ENCODE measurements at regions not wholly inside any gene's neighbourhood (a gene's known extent, or its start where the extent isn't known, plus 50 kb on each side); places are given as distances from the start of the nearest gene placed in this dataset.
A peak's percentile ranks its signal among the peaks of the same experiment; 100 is the strongest.

DNA sequence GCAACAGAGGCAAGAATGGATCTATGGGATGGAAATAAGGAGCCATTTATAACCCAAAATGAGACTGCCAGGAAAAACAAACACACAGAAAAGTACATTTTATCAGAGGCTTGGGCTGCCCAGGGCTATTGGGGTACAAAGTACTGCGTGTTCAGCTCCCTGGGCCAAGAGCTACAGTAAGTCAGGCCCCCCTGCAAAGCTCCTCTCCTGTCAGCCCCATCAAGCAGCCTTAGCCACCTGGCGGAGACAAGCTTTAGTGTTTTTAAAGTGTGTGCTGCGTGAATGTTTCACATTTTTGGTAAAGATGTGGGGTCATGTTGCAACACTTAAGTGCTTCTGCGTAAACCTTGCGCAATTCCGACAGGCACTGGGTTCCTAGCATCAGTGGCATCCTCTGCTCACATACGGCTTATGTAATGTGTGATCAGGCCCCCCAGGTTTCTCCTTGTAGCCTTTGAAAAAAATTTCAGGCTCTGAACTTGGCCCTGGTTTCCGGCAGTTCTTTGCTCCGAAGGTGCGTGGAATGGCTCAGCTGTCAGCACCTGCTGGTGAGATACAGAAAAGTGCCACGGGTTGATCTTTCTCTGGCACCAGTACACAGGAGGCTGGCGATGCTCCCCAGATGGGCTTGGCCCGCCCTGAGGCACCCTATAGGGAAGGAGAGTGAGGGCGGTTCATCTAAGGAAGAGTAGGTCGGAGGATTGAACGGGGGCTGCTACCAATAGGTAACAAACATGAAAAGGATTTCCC lies 198.7 kb upstream of the EEA1 start:
- Mint-ChIP-seq H3K4me1 (peaks cover 11 to 23% (median 23%) of the 10 kb centered on the region in 3 donors), H3K9me3 (peaks cover 0 to 1% (median 0%) of the 10 kb centered on the region in 3 donors), H3K27ac (no peak overlapping the region), H3K4me3 (no peak overlapping the region), H3K36me3 (no peaks in the 10 kb centered on the region), H3K27me3 (no peaks in the 10 kb centered on the region)

DNA sequence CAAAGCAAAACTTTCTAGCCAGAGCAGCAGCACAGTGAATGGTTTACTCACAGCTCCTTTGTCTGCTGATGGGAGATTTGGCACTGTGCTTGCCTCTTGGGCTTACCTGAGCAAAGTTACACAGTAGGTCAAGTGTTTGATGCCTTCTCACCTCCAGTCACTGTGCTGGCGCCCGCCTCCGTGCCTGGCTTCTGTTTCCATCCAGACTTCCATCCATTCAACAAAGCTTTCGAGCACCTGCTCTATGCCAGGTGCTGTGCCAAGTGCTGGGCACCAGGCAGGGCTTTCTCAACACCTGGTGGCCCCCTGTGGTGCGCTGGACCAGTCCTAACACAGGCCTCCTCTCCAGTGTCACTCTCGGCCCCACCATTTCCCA lies 199.2 kb upstream of the EEA1 start:
- Mint-ChIP-seq H3K4me1 (peaks cover 11 to 25% (median 23%) of the 10 kb centered on the region in 3 donors), H3K27me3 (no peaks in the 10 kb centered on the region), H3K4me3 (no peak overlapping the region)

DNA sequence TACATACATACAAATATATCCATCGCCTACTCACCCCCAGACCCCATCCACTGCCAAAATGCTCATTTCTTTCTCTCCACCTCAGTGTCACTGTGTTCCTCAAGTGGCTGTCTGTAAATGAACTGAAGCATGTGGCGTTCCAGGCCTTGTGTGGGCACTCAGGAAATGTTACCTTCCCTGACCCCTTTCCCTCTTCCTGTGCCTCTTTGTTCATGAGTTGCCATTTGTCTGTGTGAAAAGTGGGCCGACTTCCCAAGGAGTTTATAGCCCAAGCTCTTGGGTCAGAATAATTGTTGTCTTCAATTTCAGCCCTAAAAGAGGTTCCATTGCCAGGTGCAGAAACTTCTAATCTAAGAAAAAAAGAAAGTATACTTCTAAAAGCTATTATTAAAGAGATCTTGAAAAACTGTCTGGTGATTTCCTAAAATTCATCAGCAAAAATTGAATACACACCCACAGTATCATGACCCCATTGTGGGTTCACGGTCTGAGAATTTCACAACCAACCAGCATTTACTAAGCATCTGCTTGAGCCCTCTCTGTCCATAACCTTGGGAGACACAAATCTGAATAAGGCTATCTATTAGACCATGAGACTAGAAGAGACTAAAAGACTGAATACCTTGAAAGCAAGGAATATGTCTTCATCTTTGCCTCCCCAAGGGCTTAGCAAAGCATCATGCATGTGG lies 201.4 kb upstream of the EEA1 start:
- peak overlapping the region in 1 of 3 donors; percentile 4 for H3K27ac Mint-ChIP-seq

More for the DNA sequence above, 199.2 kb upstream of the EEA1 start:
- Mint-ChIP-seq H3K36me3 (no peaks in the 10 kb centered on the region), H3K27ac (no peak overlapping the region), H3K9me3 (peaks cover 0 to 1% (median 0%) of the 10 kb centered on the region in 3 donors)

DNA sequence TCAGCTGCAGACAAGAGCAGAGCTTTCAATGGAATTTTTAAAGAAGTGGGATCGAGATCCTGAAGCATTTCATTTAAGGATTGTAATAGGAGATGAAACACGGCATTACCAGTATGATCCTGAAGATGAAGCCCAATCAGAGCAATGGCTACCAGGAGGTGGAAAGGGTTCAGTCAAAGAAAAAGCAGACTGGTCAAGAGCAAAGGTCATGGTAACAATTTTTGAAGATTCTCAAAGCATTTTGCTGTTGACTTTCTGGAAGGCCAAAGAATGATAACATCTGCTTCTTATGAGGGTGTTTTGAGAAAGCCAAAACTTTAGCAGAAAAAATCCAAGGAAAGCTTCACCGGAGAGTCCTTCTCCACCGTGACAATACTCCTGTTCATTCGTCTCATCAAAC lies 204.3 kb upstream of the EEA1 start:
- no peak overlapping the region for H3K27ac Mint-ChIP-seq
- no peaks in the 10 kb centered on the region for H3K27me3 Mint-ChIP-seq
- no peaks in the 10 kb centered on the region for H3K9me3 Mint-ChIP-seq
- no peaks in the 10 kb centered on the region for H3K36me3 Mint-ChIP-seq
- H3K4me1 Mint-ChIP-seq, result peaks cover 35 to 44% (median 39%) of the 10 kb centered on the region in 3 donors
- no peak overlapping the region for H3K4me3 Mint-ChIP-seq

More for the DNA sequence above, 201.4 kb upstream of the EEA1 start:
- no peaks in the 10 kb centered on the region for H3K36me3 Mint-ChIP-seq
- H3K9me3 Mint-ChIP-seq, result no peaks in the 10 kb centered on the region
- H3K4me1 Mint-ChIP-seq, result peaks cover 25 to 30% (median 28%) of the 10 kb centered on the region in 3 donors
- no peak overlapping the region for H3K4me3 Mint-ChIP-seq
- H3K27me3 Mint-ChIP-seq, result no peaks in the 10 kb centered on the region

DNA sequence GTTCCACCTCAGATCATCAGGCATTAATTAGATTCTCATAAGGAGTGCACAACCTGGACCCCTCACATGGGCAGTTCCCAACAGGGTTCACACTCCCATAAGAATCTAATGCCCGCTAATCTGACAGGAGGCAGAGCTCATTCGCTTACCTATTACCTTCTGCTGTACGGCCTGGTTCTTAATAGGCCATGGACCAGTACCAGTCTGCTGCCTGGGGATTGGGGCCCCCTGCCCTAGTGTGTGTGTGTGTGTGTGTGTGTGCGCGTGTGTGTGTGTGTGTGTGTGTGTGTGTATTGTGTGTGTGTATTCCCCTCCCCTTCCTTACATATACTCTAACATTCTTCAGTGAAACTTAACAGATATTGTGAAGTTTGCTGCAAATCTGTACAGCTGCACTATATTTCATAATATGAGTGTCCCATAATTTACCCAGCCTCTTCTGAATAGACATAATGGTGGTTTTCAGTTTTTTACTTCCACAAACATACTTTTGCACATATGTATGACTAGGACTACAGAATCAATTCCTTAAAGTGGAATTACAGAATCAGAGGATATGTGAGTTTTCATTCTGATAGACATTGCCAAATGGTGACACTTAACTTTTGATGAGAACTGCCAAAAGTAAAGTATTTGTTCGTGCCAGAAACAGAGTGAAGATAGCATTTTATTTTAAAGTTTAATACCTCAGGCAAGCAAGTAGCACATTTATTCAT lies 205.2 kb upstream of the EEA1 start:
- Mint-ChIP-seq H3K36me3 (no peaks in the 10 kb centered on the region), H3K27me3 (no peaks in the 10 kb centered on the region), H3K4me1 (peaks cover 44 to 51% (median 48%) of the 10 kb centered on the region in 3 donors), H3K27ac (peak overlapping the region; percentile 78 to 96 (median 78)), H3K9me3 (no peaks in the 10 kb centered on the region), H3K4me3 (peak overlapping the region in 1 of 4 donors; percentile 71)

DNA sequence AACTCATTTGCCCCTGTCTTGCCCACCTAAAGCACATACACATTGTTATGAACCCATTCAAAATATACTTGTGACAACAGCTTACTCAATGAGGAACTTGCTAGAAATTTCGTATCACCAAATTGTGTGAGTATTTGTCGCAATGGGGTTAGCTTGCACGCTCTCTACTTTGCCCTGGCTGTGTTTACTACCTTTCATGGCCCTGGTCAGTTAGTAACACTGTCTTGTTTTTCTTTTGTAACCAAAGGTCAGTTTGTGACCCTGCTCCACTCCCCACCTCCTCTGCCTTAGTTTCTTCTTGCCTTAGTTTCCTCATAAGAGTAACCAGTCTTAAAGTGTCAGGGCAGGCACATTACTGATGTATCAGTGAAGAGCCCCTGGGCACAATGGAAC lies 205.8 kb upstream of the EEA1 start:
- Mint-ChIP-seq H3K9me3 (no peaks in the 10 kb centered on the region), H3K27ac (peak overlapping the region; percentile 78 to 96 (median 94)), H3K36me3 (no peaks in the 10 kb centered on the region), H3K4me1 (peaks cover 49 to 55% (median 52%) of the 10 kb centered on the region in 3 donors), H3K27me3 (no peaks in the 10 kb centered on the region), H3K4me3 (peak overlapping the region; percentile 8 to 86 (median 58))

DNA sequence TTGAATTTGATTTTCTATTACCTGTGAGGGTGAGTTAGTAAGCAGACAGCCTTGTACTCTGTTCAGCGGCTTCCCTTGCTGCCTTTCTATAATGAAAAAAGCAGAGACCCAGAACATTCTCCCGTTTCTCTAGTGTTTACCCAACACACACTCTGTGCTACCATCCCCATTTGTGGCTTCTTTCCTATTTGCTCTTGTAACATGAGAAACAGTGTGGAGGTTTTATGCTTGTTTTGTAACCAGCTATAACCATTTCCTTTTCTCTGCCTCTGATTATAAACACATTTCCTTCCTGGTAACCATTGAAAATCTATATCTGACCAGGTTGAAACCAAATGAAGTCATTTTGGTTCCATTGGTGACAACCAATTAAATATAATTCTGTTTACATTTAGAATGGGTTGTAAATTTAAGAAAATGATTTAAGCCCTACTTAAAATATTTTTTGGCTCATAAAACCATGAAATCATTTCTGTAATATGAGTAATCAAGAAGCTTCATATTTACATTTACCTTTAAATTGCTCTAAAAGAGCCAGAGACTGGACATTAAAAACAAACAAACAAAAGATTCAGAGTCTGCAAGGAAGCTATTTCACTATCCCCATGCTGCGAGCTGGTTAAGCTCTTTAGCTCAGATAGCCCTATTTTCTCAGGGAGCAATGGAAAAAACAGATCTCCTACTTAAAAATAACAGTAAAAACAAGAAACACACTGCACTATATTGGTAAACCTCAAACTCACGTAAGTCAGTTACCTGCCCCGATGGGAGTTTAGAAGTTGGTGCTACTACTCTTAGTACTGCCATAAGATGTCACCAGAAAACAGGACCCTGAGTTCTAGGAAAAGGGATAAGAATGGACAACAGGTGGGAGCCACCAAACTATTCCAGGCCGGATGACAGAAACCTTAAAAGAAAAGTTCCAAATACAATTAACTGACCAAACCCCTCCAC lies 206.5 kb upstream of the EEA1 start:
- Mint-ChIP-seq H3K4me1 (peaks cover 52 to 55% (median 54%) of the 10 kb centered on the region in 3 donors), H3K36me3 (no peaks in the 10 kb centered on the region), H3K9me3 (no peaks in the 10 kb centered on the region), H3K27me3 (no peaks in the 10 kb centered on the region), H3K27ac (peak overlapping the region; percentile 78 to 96 (median 94)), H3K4me3 (peak overlapping the region; percentile 37 to 86 (median 68))

DNA sequence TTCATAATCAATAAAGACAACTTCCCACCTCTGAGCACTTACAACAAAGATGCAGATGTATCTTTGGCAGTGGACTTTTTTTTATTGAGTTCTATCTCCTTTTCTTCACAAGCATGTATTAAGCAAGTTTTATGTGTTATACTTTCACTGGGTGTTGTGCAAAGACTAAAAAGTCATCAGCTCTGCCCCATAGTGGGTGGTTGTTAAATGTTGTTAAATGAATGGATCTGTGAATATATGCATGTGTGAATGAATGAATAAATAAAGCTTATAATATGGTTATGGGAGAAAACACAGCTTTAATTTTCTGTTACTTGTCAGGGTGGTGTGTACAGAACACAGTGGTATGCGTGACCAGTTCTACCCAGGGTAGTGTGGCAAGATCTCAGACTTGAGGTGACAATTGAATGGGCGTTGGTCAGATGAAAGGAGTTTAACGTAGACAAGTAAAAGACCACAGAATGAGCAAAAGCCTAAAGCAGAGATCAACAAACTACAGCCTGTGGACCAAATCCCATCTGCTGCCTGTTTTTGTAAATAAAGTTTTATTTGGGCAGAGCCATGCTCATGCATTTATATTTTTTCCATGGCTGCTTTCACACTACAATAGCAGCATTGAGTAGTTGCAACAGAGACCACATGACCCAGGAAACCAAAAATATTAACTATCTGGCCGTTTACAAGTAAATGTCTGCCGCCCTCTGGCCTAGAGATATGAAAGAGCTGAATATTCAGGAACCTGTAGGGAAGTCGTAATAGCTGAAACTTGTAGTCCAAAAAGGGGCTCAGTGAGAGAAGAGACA lies 207.4 kb upstream of the EEA1 start:
- Mint-ChIP-seq H3K27ac (peak overlapping the region; percentile 64 to 93 (median 78)), H3K4me3 (peak overlapping the region; percentile 10 to 87 (median 25)), H3K4me1 (peaks cover 52 to 54% (median 52%) of the 10 kb centered on the region in 3 donors), H3K36me3 (no peaks in the 10 kb centered on the region), H3K27me3 (no peaks in the 10 kb centered on the region), H3K9me3 (peaks cover 0 to 5% (median 0%) of the 10 kb centered on the region in 3 donors)

DNA sequence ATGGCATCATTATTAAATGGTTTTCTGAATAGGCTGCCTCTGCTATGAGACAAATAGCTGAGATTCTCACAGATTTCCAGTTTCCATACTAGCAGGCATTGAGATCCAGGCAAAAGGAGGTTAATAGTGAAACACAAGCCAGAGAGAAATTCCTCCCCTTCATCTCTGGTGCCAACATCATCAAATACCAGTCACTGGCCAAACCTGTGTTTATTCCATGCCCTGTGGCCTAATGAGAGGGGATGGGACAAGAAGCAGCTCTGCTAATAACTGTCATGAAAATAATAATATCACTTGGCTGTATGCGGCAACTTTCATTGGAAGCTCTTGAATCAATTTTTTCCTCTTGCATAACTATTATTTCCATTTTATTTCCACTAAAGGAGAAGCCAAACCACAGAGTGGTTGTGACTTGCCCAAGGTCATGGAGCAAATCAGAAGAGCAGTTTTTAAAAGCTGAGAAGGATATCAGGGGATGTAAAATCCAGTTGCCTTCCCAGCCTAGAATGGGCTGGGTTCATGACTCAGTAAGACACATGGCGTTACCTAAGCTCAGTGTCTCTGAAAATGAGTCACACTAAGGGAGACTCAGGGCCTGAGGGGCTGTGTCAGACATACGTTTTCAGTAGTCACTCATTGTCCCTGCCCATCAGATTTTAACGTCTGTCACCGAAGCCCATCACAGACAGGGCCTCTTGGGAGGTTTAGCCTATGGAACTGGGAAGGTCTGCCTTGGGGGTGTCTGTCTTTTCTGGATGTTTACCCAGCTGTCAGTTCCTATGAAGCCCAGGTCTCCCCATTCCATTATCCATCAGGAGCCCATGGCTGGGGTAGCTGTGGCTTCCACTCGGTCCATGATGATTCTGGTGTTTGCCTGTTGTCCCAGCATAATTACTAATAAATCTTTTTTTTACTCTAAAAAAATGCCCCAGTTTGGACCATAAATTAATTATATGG lies 208.8 kb upstream of the EEA1 start:
- peaks cover 52 to 56% (median 54%) of the 10 kb centered on the region in 3 donors for H3K4me1 Mint-ChIP-seq
- H3K27ac Mint-ChIP-seq, result peak overlapping the region; percentile 77 to 90 (median 82)
- H3K4me3 Mint-ChIP-seq, result peak overlapping the region; percentile 3 to 65 (median 25)
- H3K36me3 Mint-ChIP-seq, result no peaks in the 10 kb centered on the region
- H3K9me3 Mint-ChIP-seq, result peaks cover 0 to 8% (median 3%) of the 10 kb centered on the region in 3 donors
- no peaks in the 10 kb centered on the region for H3K27me3 Mint-ChIP-seq

DNA sequence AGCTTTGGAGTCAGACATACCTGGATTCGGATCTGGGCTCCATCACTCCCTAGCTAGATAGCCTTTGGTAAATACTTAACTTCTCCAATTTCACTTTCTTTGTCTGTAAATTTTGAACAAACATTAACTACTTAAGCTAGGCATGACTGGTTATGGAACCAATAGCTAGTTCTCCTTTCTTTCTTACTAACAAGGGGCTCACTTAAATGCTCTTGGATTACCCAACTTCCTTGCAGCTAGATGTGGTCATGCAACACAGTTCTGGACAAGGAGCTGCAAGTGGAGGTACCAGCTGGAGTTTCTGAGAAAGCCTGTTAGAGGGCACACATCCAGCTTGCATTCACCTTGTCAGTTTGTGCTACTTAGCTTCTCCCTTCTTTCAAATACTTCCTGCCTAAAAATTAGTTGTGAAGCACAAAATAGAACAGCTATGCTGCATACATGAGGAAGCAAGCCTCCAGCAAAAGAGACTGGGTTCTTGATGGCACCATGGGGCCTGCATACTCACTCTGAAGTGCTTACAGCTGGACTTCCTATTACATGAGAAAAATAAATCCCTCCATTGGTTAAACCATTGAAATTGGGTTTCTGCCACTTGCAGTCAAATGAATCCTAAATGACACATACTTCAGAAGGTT lies 210.1 kb upstream of the EEA1 start:
- Mint-ChIP-seq H3K4me3 (peak overlapping the region; percentile 47 to 89 (median 73)), H3K9me3 (peaks cover 0 to 8% (median 3%) of the 10 kb centered on the region in 3 donors), H3K27ac (peak overlapping the region; percentile 71 to 82 (median 77)), H3K36me3 (no peaks in the 10 kb centered on the region), H3K27me3 (no peaks in the 10 kb centered on the region), H3K4me1 (peaks cover 51 to 57% (median 52%) of the 10 kb centered on the region in 3 donors)

DNA sequence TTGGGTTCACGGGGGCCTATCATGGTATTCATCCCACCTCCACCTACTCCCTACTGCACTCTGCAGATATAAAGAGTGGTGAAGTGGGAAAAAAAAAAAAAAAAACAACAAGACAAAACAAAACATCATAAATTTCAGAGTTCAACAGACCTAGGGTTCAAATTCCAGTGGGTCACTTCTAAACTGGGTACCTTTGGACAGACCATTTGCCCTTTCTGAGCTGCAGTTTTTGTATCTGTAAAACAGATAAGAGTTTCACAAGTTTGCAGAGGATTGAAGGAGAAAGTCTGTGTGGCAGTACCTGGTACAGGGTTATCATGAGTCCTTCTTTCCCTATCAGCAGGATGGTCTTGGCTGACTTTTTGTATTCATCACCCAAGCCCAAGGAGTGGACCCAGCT lies 211.2 kb upstream of the EEA1 start:
- H3K4me1 Mint-ChIP-seq, result peaks cover 40 to 51% (median 46%) of the 10 kb centered on the region in 3 donors

DNA sequence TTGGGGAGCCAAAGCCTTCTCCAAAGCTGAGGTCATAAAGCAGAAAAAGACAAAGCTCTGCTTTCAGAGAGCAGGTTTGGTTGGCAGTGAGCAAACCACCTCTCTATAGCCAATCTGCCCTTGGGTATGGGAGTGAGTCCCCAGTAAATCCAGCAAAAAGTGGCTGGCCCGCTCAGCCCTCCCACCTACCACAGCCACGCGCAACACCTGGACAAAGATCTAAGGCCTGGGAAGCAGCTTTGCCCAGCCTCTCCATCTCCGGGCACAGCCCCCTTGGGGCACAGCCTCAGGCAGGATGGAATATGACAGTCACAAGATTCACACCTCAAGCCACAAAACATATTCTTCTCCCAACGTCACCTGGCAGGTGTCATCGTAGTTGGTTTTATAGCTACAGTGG lies 211.7 kb upstream of the EEA1 start:
- Mint-ChIP-seq H3K9me3 (peaks cover 0 to 8% (median 3%) of the 10 kb centered on the region in 3 donors), H3K27ac (no peak overlapping the region), H3K4me3 (peak overlapping the region in 1 of 4 donors; percentile 17), H3K36me3 (no peaks in the 10 kb centered on the region), H3K27me3 (no peaks in the 10 kb centered on the region), H3K4me1 (peaks cover 36 to 47% (median 42%) of the 10 kb centered on the region in 3 donors)

More for the DNA sequence above, 211.2 kb upstream of the EEA1 start:
- H3K4me3 Mint-ChIP-seq, result no peak overlapping the region
- no peaks in the 10 kb centered on the region for H3K27me3 Mint-ChIP-seq
- no peaks in the 10 kb centered on the region for H3K36me3 Mint-ChIP-seq
- H3K27ac Mint-ChIP-seq, result no peak overlapping the region
- peaks cover 0 to 8% (median 3%) of the 10 kb centered on the region in 3 donors for H3K9me3 Mint-ChIP-seq

All from IgD-negative memory B cell (primary cell).